ENCODE measurements at regions not wholly inside any gene's neighbourhood (a gene's known extent, or its start where the extent isn't known, plus 50 kb on each side); places are given as distances from the start of the nearest gene placed in this dataset.

GRCh38 chr6:139529420-139529819 is 155.0 kb upstream of the CITED2 start:
- DNase-seq: no peak

- DNase-seq: no peak
Measured at GRCh38 chr6:139528471-139528870, 154.0 kb upstream of the CITED2 start.

GRCh38 chr6:139525415-139525814 is 151.0 kb upstream of the CITED2 start:
- no peak for DNase-seq

GRCh38 chr6:139523986-139524385 is 149.5 kb upstream of the CITED2 start:
- DNase-seq: no peak

GRCh38 chr6:139522511-139523220 is 148.2 kb upstream of the CITED2 start:
- no peak for DNase-seq

- no peak for DNase-seq
Measured at GRCh38 chr6:139521338-139521737, 146.9 kb upstream of the CITED2 start.

GRCh38 chr6:139520321-139520768 is 145.9 kb upstream of the CITED2 start:
- no peak for DNase-seq

- DNase-seq: peak; percentile 28
Measured at GRCh38 chr6:139519571-139520031, 145.2 kb upstream of the CITED2 start.

- DNase-seq: no peak
Measured at GRCh38 chr6:139519097-139519496, 144.6 kb upstream of the CITED2 start.

GRCh38 chr6:139518556-139519091 is 144.2 kb upstream of the CITED2 start:
- peak; percentile 94 for DNase-seq

GRCh38 chr6:139517998-139518555 is 143.6 kb upstream of the CITED2 start:
- DNase-seq: peak; percentile 78

GRCh38 chr6:139515511-139515910 is 141.1 kb upstream of the CITED2 start:
- DNase-seq: no peak

GRCh38 chr6:139514819-139515218 is 140.4 kb upstream of the CITED2 start:
- no peak for DNase-seq

GRCh38 chr6:139510040-139510790 is 135.8 kb upstream of the CITED2 start:
- DNase-seq: no peak

GRCh38 chr6:139509167-139509566 is 134.7 kb upstream of the CITED2 start:
- no peak for DNase-seq

GRCh38 chr6:139508576-139508975 is 134.1 kb upstream of the CITED2 start:
- no peak for DNase-seq

- DNase-seq: peak; percentile 35
Measured at GRCh38 chr6:139508023-139508422, 133.6 kb upstream of the CITED2 start.

GRCh38 chr6:139500977-139501376 is 126.5 kb upstream of the CITED2 start:
- no peak for DNase-seq

GRCh38 chr6:139498715-139499114 is 124.3 kb upstream of the CITED2 start:
- DNase-seq: no peak

GRCh38 chr6:139497345-139497961 is 123.0 kb upstream of the CITED2 start:
- peak; percentile 94 for DNase-seq

- no peak for DNase-seq
Measured at GRCh38 chr6:139496654-139497344, 122.4 kb upstream of the CITED2 start.

GRCh38 chr6:139494376-139494990 is 120.0 kb upstream of the CITED2 start:
- DNase-seq: no peak

Measured in hematopoietic multipotent progenitor cell treated with erythropoietin and hydrocortisone succinate and interleukin-3 and kit ligand, for 8 days (in vitro differentiated cells).